Hippocampal formation (tissue), 2 donors: ENCODE measurements at regions not wholly inside any gene's neighbourhood (a gene's known extent, or its start where the extent isn't known, plus 50 kb on each side); places are given as distances from the start of the nearest gene placed in this dataset.
"Not testable (repeated sequence)": the region's sequence is repeated elsewhere in the genome, so short reads cannot be mapped to it uniquely, and the experiment has no call there.

Source experiments
- DNase-seq, 2 donors: peaks; one replicate each; lab custom pipeline; 2025; lab: John Stamatoyannopoulos, UW

DNA sequence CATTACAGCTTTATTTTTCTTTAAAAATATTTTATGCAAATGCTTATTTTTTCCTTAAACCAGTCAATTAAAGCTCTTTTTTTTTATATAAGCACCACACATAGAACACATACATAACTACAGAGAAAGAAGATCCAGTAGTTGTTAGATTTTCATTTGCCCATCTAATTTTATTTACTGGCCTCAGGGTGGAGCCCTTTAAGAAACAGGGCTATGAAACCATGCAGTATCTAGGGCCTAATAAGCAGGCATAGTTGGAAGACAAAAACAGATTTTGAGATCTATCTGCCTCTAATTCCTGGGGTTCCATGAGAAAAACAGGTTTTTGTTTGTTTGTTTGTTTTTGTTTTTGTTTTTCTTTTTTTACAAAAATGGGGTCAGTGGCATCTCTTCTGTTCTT is 120.6 kb downstream of the BCHE start:
- DNase-seq, result no peak

GRCh38 chr3:165713479-165713878 is 123.7 kb downstream of the BCHE start:
- no peak for DNase-seq

GRCh38 chr3:165712382-165712781 is 124.8 kb downstream of the BCHE start:
- DNase-seq, result no peak

GRCh38 chr3:165697910-165698309 is 139.3 kb downstream of the BCHE start:
- no peak for DNase-seq

GRCh38 chr3:165696496-165696895 is 140.7 kb downstream of the BCHE start:
- DNase-seq, result no peak

DNA sequence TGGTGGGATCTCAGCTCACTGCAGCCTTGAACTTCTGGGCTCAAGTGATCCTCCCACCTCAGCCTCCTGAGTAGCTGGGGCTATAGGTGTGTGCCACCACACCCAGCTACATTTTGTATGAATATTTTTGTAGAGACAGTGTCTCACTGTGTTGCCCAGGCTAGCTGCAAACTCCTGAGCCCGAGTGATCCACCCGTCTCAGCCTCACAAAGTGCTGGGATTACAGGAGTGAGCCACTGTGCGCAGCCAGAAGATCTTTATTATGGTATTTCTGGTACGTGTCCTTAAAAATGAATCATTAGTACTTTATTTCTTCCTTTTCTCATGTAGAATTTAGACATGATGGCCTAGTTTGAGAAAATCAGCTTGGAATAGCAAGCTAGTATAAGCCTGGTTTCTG is 153.3 kb downstream of the BCHE start:
- no peak for DNase-seq

DNA sequence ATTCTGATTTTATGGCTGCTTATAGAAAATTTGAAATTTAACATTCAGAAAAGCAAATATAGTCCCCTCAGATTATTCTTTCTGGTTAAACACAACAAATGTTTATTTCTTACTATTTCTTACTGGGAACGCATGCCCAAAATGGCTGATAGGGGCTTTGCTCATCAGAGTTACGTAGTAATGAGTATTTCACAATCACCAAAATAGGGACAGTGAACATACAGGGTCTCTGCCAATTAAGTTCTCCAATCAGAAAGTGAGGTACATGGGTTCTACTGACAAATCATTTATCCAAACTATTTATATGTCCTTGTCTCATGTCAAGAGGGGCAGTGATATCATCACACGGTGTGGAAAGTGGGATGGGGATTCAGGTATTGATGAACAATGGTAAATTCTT is 154.5 kb downstream of the BCHE start:
- DNase-seq, result no peak

DNA sequence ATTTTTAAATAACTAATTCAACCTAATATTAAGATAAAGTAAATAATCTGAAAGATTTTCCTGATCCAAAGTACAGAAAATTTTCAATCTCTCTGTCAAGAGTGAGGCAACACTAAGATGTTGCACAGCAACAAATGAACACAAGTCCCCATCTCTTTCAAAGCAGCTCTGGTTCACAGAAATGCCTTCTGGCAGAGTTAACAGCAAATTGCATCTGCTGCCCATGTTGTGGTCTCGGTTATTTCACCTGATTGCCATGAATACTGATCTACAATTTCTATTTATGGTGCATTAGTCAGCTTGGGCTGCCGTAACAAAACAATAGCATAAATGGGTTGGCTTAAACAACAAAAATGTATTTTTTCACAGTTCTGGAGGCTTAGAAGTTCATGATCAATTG is 167.3 kb downstream of the BCHE start:
- DNase-seq, result no peak

DNA sequence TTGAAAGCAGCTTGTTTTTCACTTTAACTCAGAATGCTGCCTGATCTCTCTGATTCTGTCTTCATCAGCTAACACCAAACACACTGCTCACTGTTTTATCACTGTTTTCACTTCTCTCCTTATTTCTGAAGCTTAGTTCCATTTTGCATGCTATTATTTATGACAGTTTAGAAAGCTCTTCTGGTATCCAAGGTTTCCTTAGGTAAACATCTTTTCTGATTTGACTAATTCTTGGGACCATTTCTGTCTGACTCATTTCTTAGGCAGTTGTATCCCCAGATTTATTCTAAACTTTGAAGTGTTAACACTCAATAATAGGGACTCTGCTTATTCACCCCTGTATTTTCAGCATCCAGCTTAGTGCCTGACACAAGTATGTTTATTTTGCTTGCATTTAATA is 167.7 kb downstream of the BCHE start:
- no peak for DNase-seq

GRCh38 chr3:165667676-165668075 is 169.5 kb downstream of the BCHE start:
- no peak for DNase-seq

DNA sequence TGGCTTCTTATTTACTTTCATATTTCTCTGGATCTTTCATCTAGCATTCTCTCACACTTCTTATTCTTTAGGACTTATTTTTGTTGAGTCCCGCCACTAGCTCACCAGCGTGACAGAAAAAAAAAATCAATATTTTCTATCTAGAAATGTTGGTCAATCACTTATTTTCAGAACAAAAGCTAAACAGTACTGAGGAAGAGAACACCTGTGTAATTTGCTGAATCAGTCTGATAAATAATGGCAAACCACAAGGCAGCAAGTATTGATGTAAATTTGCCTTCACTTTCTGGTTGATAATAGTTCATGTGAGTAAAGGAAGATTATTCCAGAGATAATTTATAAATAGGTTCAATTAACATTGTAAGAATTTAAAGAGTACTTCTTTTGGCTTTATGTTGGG is 179.2 kb downstream of the BCHE start:
- no peak for DNase-seq

- no peak for DNase-seq
Measured at GRCh38 chr3:165653130-165653778, 184.0 kb downstream of the BCHE start.

DNA sequence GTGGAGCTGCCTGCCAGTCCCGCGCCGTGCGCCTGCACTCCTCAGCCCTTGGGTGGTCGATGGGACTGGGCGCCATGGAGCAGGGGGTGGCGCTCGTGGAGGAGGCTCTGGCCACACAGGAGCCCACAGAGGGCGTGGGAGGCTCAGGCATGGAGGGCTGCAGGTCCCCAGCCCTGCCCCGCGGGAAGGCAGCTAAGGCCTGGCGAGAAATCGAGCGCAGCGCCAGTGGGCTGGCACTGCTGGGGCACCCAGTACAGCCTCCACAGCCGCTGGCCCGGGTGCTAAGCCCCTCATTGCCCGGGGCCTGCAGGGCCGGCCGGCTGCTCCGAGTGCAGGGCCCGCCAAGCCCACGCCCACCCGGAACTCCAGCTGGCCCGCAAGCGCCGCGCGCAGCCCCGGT is 187.9 kb downstream of the BCHE start:
- not testable (repeated sequence) for DNase-seq

- no peak for DNase-seq
Measured at GRCh38 chr3:165645191-165645590, 192.0 kb downstream of the BCHE start.

GRCh38 chr3:165644331-165644730 is 192.9 kb downstream of the BCHE start:
- DNase-seq, result no peak

DNA sequence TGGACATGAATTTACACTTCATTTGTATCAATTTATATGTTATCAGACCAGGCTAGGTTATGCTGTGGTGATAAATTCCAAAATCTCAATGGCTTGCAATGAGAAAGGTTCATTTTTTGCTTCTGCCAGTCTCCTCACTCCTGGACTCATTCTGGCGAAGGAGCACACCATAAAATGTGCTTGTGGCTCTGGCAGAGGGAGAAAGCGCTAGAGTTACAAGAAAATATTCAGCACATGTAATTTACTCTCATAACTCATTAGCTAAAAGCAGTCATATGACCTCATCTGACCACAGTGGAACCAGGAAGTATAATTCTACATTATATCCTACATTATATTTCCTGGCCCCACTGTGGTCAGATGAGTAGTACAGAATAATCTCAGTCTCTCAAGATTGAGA is 193.8 kb downstream of the BCHE start:
- DNase-seq, result no peak

GRCh38 chr3:165642761-165643420 is 194.3 kb downstream of the BCHE start:
- no peak for DNase-seq

DNA sequence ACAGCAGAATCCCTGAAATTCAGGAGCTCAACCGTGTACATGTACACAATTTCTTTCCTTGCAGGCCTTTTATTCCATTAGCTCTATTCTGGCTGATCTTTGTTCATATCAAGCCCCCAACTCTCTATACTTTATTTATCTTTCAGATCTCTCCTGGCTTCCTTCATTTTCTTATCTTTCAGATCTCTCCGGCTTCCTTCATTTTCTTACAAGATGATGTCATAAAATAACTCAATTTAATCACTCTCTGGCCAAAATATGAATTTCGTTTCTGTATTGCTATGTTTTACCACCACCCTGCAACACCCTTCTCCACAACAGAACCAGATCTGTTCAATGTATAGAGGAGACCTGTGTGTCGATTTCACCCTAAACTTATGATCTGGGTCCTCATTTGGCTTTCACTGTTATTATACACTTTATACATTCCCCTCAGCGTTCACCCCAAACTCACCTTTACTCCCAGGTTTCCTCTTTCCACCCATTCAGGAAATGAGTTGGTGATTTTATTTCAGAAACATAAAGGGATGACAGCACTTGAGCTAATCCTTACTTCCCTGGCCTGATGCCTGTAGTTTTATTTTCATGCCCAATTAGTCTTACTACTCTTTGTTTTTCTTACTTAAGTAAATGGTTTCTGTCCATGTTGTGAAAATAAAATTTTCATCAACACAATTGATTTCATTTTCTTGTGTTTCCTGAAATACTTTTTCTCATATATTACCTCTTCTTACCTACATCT is 195.5 kb downstream of the BCHE start:
- no peak for DNase-seq

DNA sequence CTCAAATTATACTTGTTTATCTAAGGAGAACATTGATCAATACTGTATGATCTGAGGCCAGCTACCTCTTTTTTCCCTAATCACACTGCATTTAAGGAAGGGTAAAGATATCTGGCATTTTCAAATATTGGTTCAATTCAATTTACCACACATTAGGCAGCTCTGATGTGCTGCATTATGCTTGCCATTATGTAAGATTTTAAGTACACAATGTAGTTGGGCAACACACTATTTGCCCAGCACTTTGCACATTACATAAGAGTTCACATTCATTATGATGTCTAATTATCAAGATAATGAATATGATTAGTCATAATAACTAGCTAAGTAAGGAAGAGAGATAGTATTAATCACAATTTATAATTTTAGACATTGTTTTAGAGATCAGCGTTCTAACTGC is 196.3 kb downstream of the BCHE start:
- DNase-seq, result no peak

- DNase-seq, result no peak
Measured at GRCh38 chr3:165640031-165640430, 197.2 kb downstream of the BCHE start.

DNA sequence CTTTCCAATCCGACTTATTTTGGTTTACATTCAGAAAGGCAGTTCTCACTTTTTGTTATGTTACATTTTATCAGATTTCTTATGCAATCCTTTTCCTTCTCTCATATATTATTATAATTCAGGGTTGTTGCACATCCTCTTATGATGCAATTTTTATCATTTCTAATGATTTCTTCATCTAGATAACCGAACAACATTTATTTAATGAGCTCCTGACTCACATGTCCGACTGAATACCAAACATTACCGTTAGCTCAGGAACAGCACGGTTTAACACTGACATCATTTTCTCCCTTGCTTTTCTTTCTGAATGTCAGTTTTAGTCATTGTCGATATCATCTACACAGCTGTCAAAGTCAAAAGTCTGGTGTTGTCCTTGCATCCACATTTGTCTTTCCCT is 199.2 kb downstream of the BCHE start:
- DNase-seq, result no peak

- DNase-seq, result no peak
Measured at GRCh38 chr3:165636684-165637015, 200.6 kb downstream of the BCHE start.
